Transverse colon (tissue), 4 donors: ENCODE measurements at regions not wholly inside any gene's neighbourhood (a gene's known extent, or its start where the extent isn't known, plus 50 kb on each side); places are given as distances from the start of the nearest gene placed in this dataset.

ENCODE experiments used
- DNase-seq: peaks from one replicate; pipeline ENCODE4 v3.0.0-alpha.2; 2019
- H3K27ac ChIP-seq, 4 donors: fragments of 200-600 bp; sonication (generic); 2 replicates each; pipeline ENCODE4 v1.5.1; 2016 to 2018; ENCODE audit warnings: inconsistent platforms in 4 of 4
- H3K27me3 ChIP-seq: fragments of 200-600 bp; sonication (generic); 2 replicates; pipeline ENCODE4 v1.5.1; 2017; ENCODE audit warnings: inconsistent platforms
- H3K36me3 ChIP-seq, 4 donors: fragments of 200-600 bp; sonication (generic); 2 replicates each; pipeline ENCODE4 v1.5.1; 2017 to 2019; ENCODE audit warnings: inconsistent platforms in 4 of 4
- H3K4me1 ChIP-seq, 4 donors: fragments of 200-600 bp; sonication (generic); 2 replicates each; pipeline ENCODE4 v1.5.1; 2017 to 2020; ENCODE audit warnings: inconsistent platforms in 4 of 4
- H3K4me3 ChIP-seq, 4 donors: fragments of 200-600 bp; sonication (generic); 1 replicate in 1 of 4; 2 replicates in 3 of 4; pipeline versions ENCODE4 v1.5.1 to v1.6.1; 2017 to 2019; ENCODE audit warnings: inconsistent platforms in 4 of 4
- H3K9me3 ChIP-seq, 2 donors: fragments of 200-600 bp; sonication (generic); 2 replicates each; pipeline ENCODE4 v1.5.1; 2017 to 2019; ENCODE audit warnings: inconsistent platforms in 2 of 2
- CTCF ChIP-seq, 5 experiments: fragments of 200-600 bp in 3 of 5; fragments of 450-650 bp in 2 of 5; sonication (generic) in 3 of 5; IDR thresholded peaks; 1 replicate in 2 of 5; 2 replicates in 3 of 5; pipeline ENCODE4 v1.5.1; 2016 to 2017; ENCODE audit warnings: antibody characterized with exemption in 5 of 5, inconsistent platforms in 3 of 5, mild to moderate bottlenecking in 2 of 5, moderate library complexity in 1 of 5
- EP300 ChIP-seq: sonication (generic); formaldehyde crosslinking; IDR thresholded peaks from one replicate; pipeline ENCODE4 v1.6.1; 2017; ENCODE audit warnings: antibody characterized with exemption, low read depth
- POLR2A ChIP-seq: fragments of 450-650 bp; IDR thresholded peaks from one replicate; pipeline ENCODE4 v1.6.1; 2016; ENCODE audit warnings: antibody characterized with exemption, mild to moderate bottlenecking, moderate library complexity
- POLR2AphosphoS5 ChIP-seq, 3 donors: sonication (generic); formaldehyde crosslinking; IDR thresholded peaks; one replicate each; pipeline ENCODE4 v1.6.1; 2016; ENCODE audit warnings: antibody characterized with exemption in 3 of 3
- WGBS, 2 donors: methylation state at CpG; one replicate each; pipeline ENCODE4 v1.1.5; 2018; ENCODE audit warnings: low coverage in 1 of 2; 5-methylcytosine and 5-hydroxymethylcytosine counted together
- in situ Hi-C, 4 donors: fragments of 200-750 bp; cut with MboI; loops; one replicate each; pipeline versions ENCODE4 v1.15.0 to v1.15.1; 2017; ENCODE audit warnings: low sequenced_read_pairs in 3 of 4, low pct_ligation_motif_present in 1 of 4, low pct_unique_long_range_greater_than_20kb in 1 of 4
- intact Hi-C: fragments of 100-400 bp; cut with DNase I; formaldehyde crosslinking; loops from one replicate; pipeline ENCODE4 v1.15.1; 2023; ENCODE audit warnings: low total_unique reads

DNA sequence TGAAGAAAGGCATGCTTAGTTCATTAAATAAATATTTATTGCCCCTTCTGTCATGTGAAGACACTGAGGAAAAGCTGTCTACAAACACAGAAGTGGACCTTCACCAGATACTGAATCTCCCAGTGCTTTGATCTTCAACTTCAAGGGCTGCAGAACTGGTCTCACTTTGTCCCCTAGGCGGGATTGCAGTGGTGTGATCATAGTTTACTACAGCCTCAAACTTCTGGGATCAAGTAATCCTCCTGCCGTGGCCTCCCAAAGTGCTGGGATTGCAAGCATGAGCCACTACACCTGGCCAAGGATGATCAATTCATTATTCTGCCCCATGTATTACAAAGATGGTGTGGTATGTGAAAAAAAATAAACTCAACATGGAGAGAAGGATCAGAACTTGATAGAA is 496.2 kb upstream of the HS3ST5 start:
- in situ Hi-C loops (no loop called here), intact Hi-C loops (no loop called here)
- Histone ChIP-seq H3K27ac (no peak overlapping the region), H3K4me3 (no peak overlapping the region), H3K27me3 (no peaks in the 10 kb centered on the region), H3K4me1 (no peaks in the 10 kb centered on the region), H3K36me3 (no peaks in the 10 kb centered on the region), H3K9me3 (no peaks in the 10 kb centered on the region)
- TF ChIP-seq EP300 = no peak
- no peak for TF ChIP-seq POLR2A
- TF ChIP-seq CTCF (IDR thresholded peaks at IDR 0.05) = no peak
- TF ChIP-seq POLR2AphosphoS5 (IDR thresholded peaks at IDR 0.05) = no peak
- 65% methylated on average over 2 of the region's 2 CpGs; no CpG with 5 or more reads in 1 of the 2 donors for WGBS, 2 donors
- DNase-seq = no peak

GRCh38 chr6:114833211-114833610 is 490.4 kb upstream of the HS3ST5 start:
- Histone ChIP-seq H3K4me1 (no peaks in the 10 kb centered on the region), H3K27me3 (no peaks in the 10 kb centered on the region), H3K9me3 (no peaks in the 10 kb centered on the region), H3K36me3 (no peaks in the 10 kb centered on the region), H3K27ac (no peak overlapping the region), H3K4me3 (no peak overlapping the region)
- TF ChIP-seq POLR2AphosphoS5 (IDR thresholded peaks at IDR 0.05) = no peak
- in situ Hi-C loops = no loop called here
- intact Hi-C loops = no loop called here
- DNase-seq = no peak
- 75 to 91% methylated on average over 1 of the region's 1 CpG for WGBS, 2 donors

DNA sequence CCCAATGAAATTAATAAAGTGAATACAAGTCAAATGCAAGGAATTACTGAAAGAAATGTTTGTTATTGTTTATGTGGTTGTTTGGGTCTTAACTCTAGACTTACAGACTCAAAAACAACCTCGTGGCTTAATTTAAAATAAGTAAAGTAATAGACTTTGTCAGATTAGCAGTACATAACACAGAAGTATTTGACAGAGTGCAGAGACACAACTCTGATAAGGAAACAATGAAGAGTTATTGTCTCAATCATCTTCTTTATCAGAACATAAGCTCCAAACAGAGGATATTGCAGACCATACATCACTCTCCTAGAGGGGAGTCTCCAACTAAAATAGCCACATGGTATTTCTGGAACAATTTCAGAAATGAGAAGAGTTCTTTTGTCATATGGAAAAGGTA is 487.7 kb upstream of the HS3ST5 start:
- no peaks in the 10 kb centered on the region for H3K9me3 ChIP-seq
- TF ChIP-seq CTCF (IDR thresholded peaks at IDR 0.05) (no peak), POLR2A (no peak), EP300 (no peak), POLR2AphosphoS5 (IDR thresholded peaks at IDR 0.05) (no peak)
- no peak for DNase-seq
- WGBS, 2 donors = 22 to 29% methylated on average over 1 of the region's 1 CpG
- no peak overlapping the region for H3K4me3 ChIP-seq
- no peak overlapping the region for H3K27ac ChIP-seq
- in situ Hi-C loops (no loop called here), intact Hi-C loops (no loop called here)
- no peaks in the 10 kb centered on the region for H3K36me3 ChIP-seq
- H3K27me3 ChIP-seq = no peaks in the 10 kb centered on the region
- H3K4me1 ChIP-seq = no peaks in the 10 kb centered on the region

DNA sequence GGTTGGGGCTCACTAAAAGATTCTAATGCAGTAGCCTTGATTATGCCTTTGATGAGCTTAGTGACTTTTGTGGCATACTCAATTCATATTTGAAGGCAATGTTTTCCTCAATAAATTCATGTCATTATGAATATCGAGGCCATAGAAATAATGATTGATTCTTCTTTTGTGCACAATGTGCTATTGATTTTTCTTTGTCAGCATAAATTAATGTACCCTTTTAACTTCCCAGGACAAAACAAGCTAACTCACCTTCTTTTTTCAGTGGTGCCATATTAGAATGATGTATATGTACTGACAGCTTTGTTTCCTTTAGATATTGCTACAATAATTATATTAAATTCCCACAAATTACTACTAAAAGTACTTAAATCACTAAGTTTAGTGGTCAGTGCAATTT is 484.3 kb upstream of the HS3ST5 start:
- WGBS, 2 donors = 80 to 88% methylated on average over 1 of the region's 1 CpG
- H3K4me1 ChIP-seq = no peaks in the 10 kb centered on the region
- no peak overlapping the region for H3K4me3 ChIP-seq
- no peaks in the 10 kb centered on the region for H3K27me3 ChIP-seq
- H3K36me3 ChIP-seq = no peaks in the 10 kb centered on the region
- intact Hi-C loops = no loop called here
- H3K9me3 ChIP-seq = no peaks in the 10 kb centered on the region
- no peak for TF ChIP-seq POLR2A
- no peak for TF ChIP-seq EP300
- TF ChIP-seq CTCF (IDR thresholded peaks at IDR 0.05) = no peak
- no peak for TF ChIP-seq POLR2AphosphoS5 (IDR thresholded peaks at IDR 0.05)
- no peak overlapping the region for H3K27ac ChIP-seq
- DNase-seq = no peak
- in situ Hi-C loops = no loop called here

DNA sequence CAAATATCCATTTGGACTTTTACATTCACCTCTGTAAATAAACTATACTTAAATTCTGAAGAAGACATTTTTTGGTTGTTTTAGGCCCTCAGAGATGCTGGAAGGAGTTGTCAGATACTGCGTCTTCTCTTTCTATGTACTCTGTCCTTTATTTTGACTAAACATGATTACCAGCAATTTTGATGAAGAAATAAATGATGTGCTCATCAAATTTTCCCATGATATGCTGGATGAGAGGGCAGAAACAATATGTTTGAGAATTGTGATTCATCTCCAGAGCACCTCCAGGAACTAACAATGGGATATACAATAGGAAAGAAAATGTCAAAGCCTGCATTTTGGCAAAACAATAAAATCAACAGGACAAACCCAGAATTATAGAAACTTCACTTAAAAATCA is 481.6 kb upstream of the HS3ST5 start:
- WGBS, 2 donors = 75 to 93% methylated on average over 1 of the region's 1 CpG
- in situ Hi-C loops = no loop called here
- TF ChIP-seq EP300 = no peak
- TF ChIP-seq CTCF (IDR thresholded peaks at IDR 0.05) = no peak
- no peak for TF ChIP-seq POLR2A
- no peak for TF ChIP-seq POLR2AphosphoS5 (IDR thresholded peaks at IDR 0.05)

More for the DNA sequence above, 481.6 kb upstream of the HS3ST5 start:
- no peak overlapping the region for H3K4me3 ChIP-seq
- H3K4me1 ChIP-seq = no peaks in the 10 kb centered on the region
- intact Hi-C loops = no loop called here
- H3K27me3 ChIP-seq = no peaks in the 10 kb centered on the region
- no peaks in the 10 kb centered on the region for H3K36me3 ChIP-seq
- no peaks in the 10 kb centered on the region for H3K9me3 ChIP-seq
- no peak for DNase-seq
- H3K27ac ChIP-seq = no peak overlapping the region
